Colonic mucosa (tissue), 4 donors: ENCODE measurements at regions not wholly inside any gene's neighbourhood (a gene's known extent, or its start where the extent isn't known, plus 50 kb on each side); places are given as distances from the start of the nearest gene placed in this dataset.

Experiments used
- DNase-seq: peaks from one replicate; pipeline ENCODE4 v3.0.0-alpha.2; 2020
- H3K27ac ChIP-seq: fragments of 200-600 bp; one replicate; pipeline ENCODE4 v1.8.0; 2021
- H3K27me3 ChIP-seq: fragments of 200-600 bp; one replicate; pipeline ENCODE4 v1.8.0; 2021
- H3K36me3 ChIP-seq: fragments of 200-600 bp; one replicate; pipeline ENCODE4 v1.8.0; 2021
- H3K4me1 ChIP-seq: fragments of 200-600 bp; one replicate; pipeline ENCODE4 v1.8.0; 2021; ENCODE audit warnings: mild to moderate bottlenecking
- H3K4me3 ChIP-seq: fragments of 200-600 bp; one replicate; pipeline ENCODE4 v1.8.0; 2021
- H3K9ac ChIP-seq, 2 donors: one replicate each; pipeline ENCODE4 v1.7.0; 2013; ENCODE audit warnings: control low read depth in 2 of 2, low read depth in 2 of 2, low read length in 2 of 2
- H3K9me3 ChIP-seq: fragments of 200-600 bp; one replicate; pipeline ENCODE4 v1.8.0; 2021
- CTCF ChIP-seq: fragments of 200-600 bp; IDR thresholded peaks from one replicate; pipeline ENCODE4 v1.8.0; 2022; ENCODE audit warnings: antibody characterized with exemption, mild to moderate bottlenecking
- intact Hi-C: fragments of 100-400 bp; cut with DNase I; formaldehyde crosslinking; loops from one replicate; pipeline ENCODE4 v1.14.1; 2022
- donor health status: healthy.
- donor health status: DM: no; HTN: no; CAD: no.
- donor health status: DM: no; HTN: no; CAD: no.

DNA sequence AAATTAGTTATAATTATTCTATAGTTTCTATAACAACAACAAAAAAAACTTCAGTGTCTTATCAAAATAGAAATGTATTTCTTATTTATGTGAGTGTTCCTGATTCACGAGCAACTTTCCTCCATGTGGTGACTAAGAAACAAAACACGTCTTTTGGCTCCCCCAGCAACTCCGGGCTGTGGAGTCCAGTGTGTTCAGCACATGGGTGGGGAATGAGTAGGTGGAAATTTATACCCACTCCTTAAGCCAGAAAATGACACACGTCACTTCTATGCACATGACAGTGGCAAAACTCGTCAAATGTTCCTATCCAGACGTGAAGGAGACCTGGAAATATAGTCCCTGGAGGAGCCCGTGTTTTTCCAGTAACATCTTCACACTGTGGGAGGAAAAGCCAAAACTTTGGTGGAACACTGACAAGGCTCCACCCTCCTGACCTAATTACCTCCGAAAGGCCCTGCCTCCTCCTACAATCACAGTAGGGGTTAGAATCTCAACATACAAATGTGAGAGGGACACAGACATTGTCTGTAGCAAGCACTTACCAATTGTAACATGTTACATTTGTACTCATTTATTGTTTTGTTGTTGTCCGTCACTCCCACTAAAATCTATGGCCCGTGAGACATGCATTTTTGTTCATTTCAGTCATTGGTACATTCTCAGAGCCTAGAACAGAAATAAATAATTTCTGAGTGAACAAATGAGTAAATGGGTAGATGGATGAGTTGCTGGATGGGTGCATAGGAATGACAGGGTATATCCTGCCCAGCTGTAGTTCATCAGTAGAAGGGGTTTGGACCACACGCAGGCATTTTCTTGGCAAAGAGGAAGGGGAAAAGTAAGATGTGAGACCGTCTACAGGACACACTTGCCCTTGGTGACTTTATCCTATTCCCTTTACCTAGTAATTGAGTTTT, 605.8 kb upstream of the TENM3 start:
- Histone ChIP-seq H3K4me3 (no peak overlapping the region), H3K27ac (no peak overlapping the region), H3K9me3 (no peaks in the 10 kb centered on the region), H3K27me3 (no peaks in the 10 kb centered on the region), H3K4me1 (no peaks in the 10 kb centered on the region), H3K9ac (no peak overlapping the region), H3K36me3 (no peaks in the 10 kb centered on the region)
- no peak for TF ChIP-seq CTCF
- intact Hi-C loops = no loop called here
- no peak for DNase-seq

DNA sequence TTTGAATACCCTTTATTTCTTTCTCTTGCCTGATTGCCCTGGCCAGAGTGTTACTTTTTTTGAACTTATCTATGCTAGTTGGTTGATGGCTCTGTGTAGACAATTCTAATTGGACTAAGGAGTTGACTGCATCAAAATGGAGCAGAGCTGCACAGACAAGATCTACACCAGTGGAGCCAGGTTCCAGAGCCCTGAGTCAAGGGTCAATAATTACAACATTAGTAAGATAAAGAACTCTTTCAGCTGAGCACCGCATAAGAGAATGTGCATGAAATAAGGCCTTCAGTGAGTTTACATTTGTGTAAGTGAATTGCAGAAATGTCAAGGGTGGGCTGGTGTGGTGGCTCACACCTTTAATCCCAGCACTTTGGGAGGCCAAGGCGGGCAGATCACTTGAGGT, 599.7 kb upstream of the TENM3 start:
- H3K4me1 ChIP-seq = no peaks in the 10 kb centered on the region
- no peak overlapping the region for H3K9ac ChIP-seq
- H3K4me3 ChIP-seq = no peak overlapping the region
- DNase-seq = no peak
- TF ChIP-seq CTCF = no peak
- no peaks in the 10 kb centered on the region for H3K9me3 ChIP-seq
- intact Hi-C loops = no loop called here
- H3K27ac ChIP-seq = no peak overlapping the region
- H3K36me3 ChIP-seq = no peaks in the 10 kb centered on the region
- H3K27me3 ChIP-seq = no peaks in the 10 kb centered on the region

DNA sequence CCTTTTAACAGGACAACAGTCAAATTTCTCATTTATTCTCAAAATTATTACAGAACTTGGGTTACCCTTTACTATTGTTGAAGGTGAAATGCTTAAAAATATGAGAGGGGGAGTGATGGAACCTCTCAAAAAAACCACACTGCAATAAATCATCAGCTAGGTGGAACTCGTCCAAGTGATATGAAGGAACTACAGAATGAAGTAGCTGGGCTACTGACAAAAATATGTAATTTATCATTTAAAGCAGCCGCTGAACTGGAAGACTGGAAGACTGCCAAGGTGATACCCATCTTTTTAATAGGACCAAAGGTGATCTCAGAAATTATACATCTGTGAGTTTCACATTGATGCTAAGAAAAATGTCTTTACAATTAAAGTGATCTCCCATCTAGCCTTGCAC, 597.7 kb upstream of the TENM3 start:
- Histone ChIP-seq H3K4me3 (no peak overlapping the region), H3K9ac (no peak overlapping the region), H3K9me3 (no peaks in the 10 kb centered on the region), H3K4me1 (no peaks in the 10 kb centered on the region), H3K27ac (no peak overlapping the region), H3K36me3 (no peaks in the 10 kb centered on the region), H3K27me3 (no peaks in the 10 kb centered on the region)
- intact Hi-C loops = no loop called here
- DNase-seq = no peak
- TF ChIP-seq CTCF = no peak

DNA sequence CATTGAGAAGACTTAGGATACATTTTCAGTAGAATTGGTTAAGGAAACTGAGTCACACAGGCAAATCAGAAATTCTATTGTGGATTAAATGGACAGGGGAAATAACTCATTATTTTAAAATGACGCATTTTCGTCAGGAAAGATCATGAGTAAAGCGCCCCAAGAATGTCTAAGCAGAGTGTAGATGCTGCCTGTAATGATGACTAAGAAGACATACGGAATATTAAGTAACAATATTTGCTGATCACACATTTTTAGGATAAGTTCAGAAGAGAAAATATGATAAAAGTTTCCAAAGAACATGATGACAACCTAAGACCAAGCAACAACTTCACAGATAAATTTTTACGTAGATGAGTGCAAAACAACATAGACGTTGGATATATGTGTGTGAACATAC, 596.3 kb upstream of the TENM3 start:
- intact Hi-C loops = no loop called here
- Histone ChIP-seq H3K4me1 (no peaks in the 10 kb centered on the region), H3K27me3 (no peaks in the 10 kb centered on the region), H3K9ac (no peak overlapping the region), H3K4me3 (no peak overlapping the region), H3K36me3 (no peaks in the 10 kb centered on the region), H3K27ac (no peak overlapping the region), H3K9me3 (no peaks in the 10 kb centered on the region)
- no peak for TF ChIP-seq CTCF
- DNase-seq = no peak

GRCh38 chr4:181647396-181648147, 595.6 kb upstream of the TENM3 start:
- DNase-seq = no peak
- no peak overlapping the region for H3K4me3 ChIP-seq

More at GRCh38 chr4:181647396-181648147, 595.6 kb upstream of the TENM3 start:
- no peak overlapping the region for H3K27ac ChIP-seq
- H3K36me3 ChIP-seq = no peaks in the 10 kb centered on the region
- no peak overlapping the region for H3K9ac ChIP-seq
- H3K4me1 ChIP-seq = no peaks in the 10 kb centered on the region
- H3K27me3 ChIP-seq = no peaks in the 10 kb centered on the region
- no peak for TF ChIP-seq CTCF
- intact Hi-C loops = no loop called here
- no peaks in the 10 kb centered on the region for H3K9me3 ChIP-seq
